NCI-H1092 (cell line): ENCODE measurements at regions not wholly inside any gene's neighbourhood (a gene's known extent, or its start where the extent isn't known, plus 50 kb on each side); places are given as distances from the start of the nearest gene placed in this dataset.
"Not testable (repeated sequence)": the region's sequence is repeated elsewhere in the genome, so short reads cannot be mapped to it uniquely, and the experiment has no call there.

Experiments
- DNase-seq: peaks from one replicate; lab custom pipeline; 2025; lab: John Stamatoyannopoulos, UW

GRCh38 chr5:17034992-17035391 lies 98.9 kb upstream of the MYO10 start:
- DNase-seq = not testable (repeated sequence)

GRCh38 chr5:17037751-17038150 lies 101.7 kb upstream of the MYO10 start:
- DNase-seq = no peak

- no peak for DNase-seq
Observed at GRCh38 chr5:17039170-17039569, 103.1 kb upstream of the MYO10 start.

GRCh38 chr5:17042041-17042440 lies 106.0 kb upstream of the MYO10 start:
- DNase-seq = no peak

GRCh38 chr5:17046320-17046719 lies 110.2 kb upstream of the MYO10 start:
- no peak for DNase-seq

- DNase-seq = no peak
Observed at GRCh38 chr5:17050236-17050635, 114.1 kb upstream of the MYO10 start.

GRCh38 chr5:17054911-17055310 lies 118.8 kb upstream of the MYO10 start:
- no peak for DNase-seq

GRCh38 chr5:17056141-17056631 lies 120.1 kb upstream of the MYO10 start:
- no peak for DNase-seq

- no peak for DNase-seq
Observed at GRCh38 chr5:17058438-17058837, 122.3 kb upstream of the MYO10 start.

GRCh38 chr5:17061973-17062470 lies 125.9 kb upstream of the MYO10 start:
- DNase-seq = no peak

- DNase-seq = not testable (repeated sequence)
Observed at GRCh38 chr5:17062741-17063140, 126.7 kb upstream of the MYO10 start.

GRCh38 chr5:17064241-17064640 lies 128.2 kb upstream of the MYO10 start:
- peak; percentile 4 for DNase-seq

GRCh38 chr5:17065458-17065857 lies 129.4 kb upstream of the MYO10 start:
- no peak for DNase-seq

GRCh38 chr5:17066026-17066425 lies 129.9 kb upstream of the MYO10 start:
- not testable (repeated sequence) for DNase-seq

GRCh38 chr5:17067657-17068392 lies 131.7 kb upstream of the MYO10 start:
- DNase-seq = no peak

GRCh38 chr5:17069995-17070511 lies 134.0 kb upstream of the MYO10 start:
- DNase-seq = no peak

GRCh38 chr5:17070647-17071046 lies 134.6 kb upstream of the MYO10 start:
- DNase-seq = no peak

- no peak for DNase-seq
Observed at GRCh38 chr5:17075236-17075635, 139.1 kb upstream of the MYO10 start.

GRCh38 chr5:17076272-17076671 lies 140.2 kb upstream of the MYO10 start:
- DNase-seq = no peak

GRCh38 chr5:17077440-17078233 lies 139.8 kb upstream of the BASP1 start:
- DNase-seq = no peak

GRCh38 chr5:17079562-17079961 lies 137.9 kb upstream of the BASP1 start:
- DNase-seq = no peak

GRCh38 chr5:17080361-17080760 lies 137.1 kb upstream of the BASP1 start:
- no peak for DNase-seq

- no peak for DNase-seq
Observed at GRCh38 chr5:17081142-17081541, 136.3 kb upstream of the BASP1 start.
